Heart right ventricle (tissue), 16 donors: ENCODE measurements at regions not wholly inside any gene's neighbourhood (a gene's known extent, or its start where the extent isn't known, plus 50 kb on each side); places are given as distances from the start of the nearest gene placed in this dataset.
A peak's percentile ranks its signal among the peaks of the same experiment; 100 is the strongest.

ENCODE experiments used
- ATAC-seq, 8 donors: fragments of 200-7000 bp; cut with Tn5 transposase; one replicate each; pipeline ENCODE4 v1.9.1; 2020; ENCODE audit warnings: mild to moderate bottlenecking in 8 of 8, moderate library complexity in 8 of 8, moderate number of reproducible peaks in 1 of 8
- DNase-seq, 2 donors: peaks; one replicate each; pipeline ENCODE4 v3.0.0-alpha.2; 2020
- H3K27ac ChIP-seq, 10 donors: fragments of 200-600 bp; sonication (generic) in 2 of 10; one replicate each; pipeline versions ENCODE4 v1.5.0 to v1.8.0; 2020 to 2022; ENCODE audit warnings: mild to moderate bottlenecking in 3 of 10
- H3K27me3 ChIP-seq, 7 donors: fragments of 200-600 bp; one replicate each; pipeline ENCODE4 v1.8.0; 2021 to 2022; ENCODE audit warnings: mild to moderate bottlenecking in 2 of 7
- H3K36me3 ChIP-seq, 9 donors: fragments of 200-600 bp; sonication (generic) in 1 of 9; one replicate each; pipeline versions ENCODE4 v1.5.0 to v1.8.0; 2020 to 2022; ENCODE audit warnings: mild to moderate bottlenecking in 2 of 9
- H3K4me1 ChIP-seq, 9 donors: fragments of 200-600 bp; sonication (generic) in 1 of 9; one replicate each; pipeline versions ENCODE4 v1.5.0 to v1.8.0; 2020 to 2022; ENCODE audit warnings: mild to moderate bottlenecking in 4 of 9
- H3K4me3 ChIP-seq, 10 donors: fragments of 200-600 bp; sonication (generic) in 2 of 10; one replicate each; pipeline versions ENCODE4 v1.5.0 to v1.8.0; 2020 to 2022; ENCODE audit warnings: mild to moderate bottlenecking in 7 of 10, moderate library complexity in 2 of 10
- H3K9me3 ChIP-seq, 11 donors: fragments of 200-600 bp in 10 of 11; sonication (generic) in 2 of 11; one replicate each; pipeline versions ENCODE4 v1.5.0 to v1.8.0; 2013 to 2022; ENCODE audit warnings: mild to moderate bottlenecking in 2 of 11, control low read depth in 1 of 11, moderate library complexity in 1 of 11
- WGBS, 2 donors: extraction: QIAGEN DNeasy Blood & Tissue Kit; methylation state at CpG; one replicate each; pipeline ENCODE4 v1.1.7; 2013; ENCODE audit warnings: inconsistent platforms in 1 of 2; 5-methylcytosine and 5-hydroxymethylcytosine counted together
- intact Hi-C, 10 donors: fragments of 100-400 bp; cut with DNase I; formaldehyde crosslinking; loops; one replicate each; pipeline versions ENCODE4 v1.11.1 to v1.14.2; 2022
- TF ChIP-seq, protein P1 (sequence below), 9 donors: fragments of 200-600 bp; sonication (generic) in 2 of 9; IDR thresholded peaks; one replicate each; pipeline versions ENCODE4 v1.5.0 to v1.8.0; 2021 to 2022; ENCODE audit warnings: antibody characterized with exemption in 9 of 9, mild to moderate bottlenecking in 5 of 9, moderate library complexity in 1 of 9
- donor health status: Arrhythmogenic right ventricular cardiomyopathy.
- donor health status: ischemic (EF 13 %, LVEDD 7.1; RV severe dilation, severe dysfunction).
- donor health status: healthy with polysubstance abuse.
- donor health status: DM: no; HTN: yes; CAD: no.
- donor health status: DM: no; HTN: no; CAD: no.
- donor health status: ischemic (EF 25% LVEDD 6.9; RV normal size, moderate dysfunction).
- donor health status: ischemic (EF 25% LVEDD 5.7; RV mildly dilated, moderate dysfunction).
- donor health status: healthy.
- donor health status: DM: yes; HTN: yes; CAD: no.
- donor health status: Ischemic cardiomyopathy.
- donor health status: ischemic (EF 35%, LVEDD 5.7; RV mildly dilated, moderate dysfunction).
- donor health status: nonischemic (EF 11% LVEDD 7.7; RV severe dilation, severe dysfunction).
- donor health status: DM: yes; HTN: yes; CAD: no.
- donor health status: PGD.
- donor health status: ischemic (EF 29% LVEDD 5.4; RV normal size, mild dysfunction).
- donor health status: nonischemic (EF 23%, LVEDD 6.1; RV moderate dilation, normal function).

DNA sequence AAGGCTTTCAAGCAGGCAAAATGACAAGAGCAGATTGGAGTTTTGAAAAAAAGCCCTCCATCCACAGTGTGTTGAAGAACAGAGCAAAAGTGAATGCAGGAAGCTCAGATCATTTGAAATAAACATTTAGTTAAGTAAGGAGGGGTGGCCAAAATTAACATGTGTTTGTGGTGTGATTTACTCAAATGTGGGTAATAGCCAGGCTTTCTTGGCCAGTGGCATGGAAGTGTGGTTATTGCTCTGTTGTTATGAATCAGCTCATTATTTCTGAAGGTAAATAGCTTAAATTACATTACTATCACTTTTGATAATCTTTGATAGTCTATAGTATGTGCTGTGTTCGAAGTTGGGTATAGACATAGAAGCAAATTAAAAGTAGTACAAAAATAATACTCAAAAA is 485.9 kb downstream of the LMO4 start:
- 83 to 85% methylated on average over 1 of the region's 1 CpG for WGBS, 2 donors
- Histone ChIP-seq H3K4me3 (no peak overlapping the region), H3K9me3 (no peaks in the 10 kb centered on the region), H3K27me3 (no peaks in the 10 kb centered on the region), H3K27ac (no peak overlapping the region), H3K36me3 (no peaks in the 10 kb centered on the region), H3K4me1 (peaks cover 0 to 3% (median 0%) of the 10 kb centered on the region in 9 donors)
- intact Hi-C loops = loop anchor here in 1 of 10 donors (10.0 kb wide), 1 partner anchor 480 kb away; no protein-coding TSS in a partner anchor
- DNase-seq (no peak), ATAC-seq (no peak)
- TF ChIP-seq, protein P1, sequence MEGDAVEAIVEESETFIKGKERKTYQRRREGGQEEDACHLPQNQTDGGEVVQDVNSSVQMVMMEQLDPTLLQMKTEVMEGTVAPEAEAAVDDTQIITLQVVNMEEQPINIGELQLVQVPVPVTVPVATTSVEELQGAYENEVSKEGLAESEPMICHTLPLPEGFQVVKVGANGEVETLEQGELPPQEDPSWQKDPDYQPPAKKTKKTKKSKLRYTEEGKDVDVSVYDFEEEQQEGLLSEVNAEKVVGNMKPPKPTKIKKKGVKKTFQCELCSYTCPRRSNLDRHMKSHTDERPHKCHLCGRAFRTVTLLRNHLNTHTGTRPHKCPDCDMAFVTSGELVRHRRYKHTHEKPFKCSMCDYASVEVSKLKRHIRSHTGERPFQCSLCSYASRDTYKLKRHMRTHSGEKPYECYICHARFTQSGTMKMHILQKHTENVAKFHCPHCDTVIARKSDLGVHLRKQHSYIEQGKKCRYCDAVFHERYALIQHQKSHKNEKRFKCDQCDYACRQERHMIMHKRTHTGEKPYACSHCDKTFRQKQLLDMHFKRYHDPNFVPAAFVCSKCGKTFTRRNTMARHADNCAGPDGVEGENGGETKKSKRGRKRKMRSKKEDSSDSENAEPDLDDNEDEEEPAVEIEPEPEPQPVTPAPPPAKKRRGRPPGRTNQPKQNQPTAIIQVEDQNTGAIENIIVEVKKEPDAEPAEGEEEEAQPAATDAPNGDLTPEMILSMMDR (IDR thresholded peaks at IDR 0.05) = no peak

DNA sequence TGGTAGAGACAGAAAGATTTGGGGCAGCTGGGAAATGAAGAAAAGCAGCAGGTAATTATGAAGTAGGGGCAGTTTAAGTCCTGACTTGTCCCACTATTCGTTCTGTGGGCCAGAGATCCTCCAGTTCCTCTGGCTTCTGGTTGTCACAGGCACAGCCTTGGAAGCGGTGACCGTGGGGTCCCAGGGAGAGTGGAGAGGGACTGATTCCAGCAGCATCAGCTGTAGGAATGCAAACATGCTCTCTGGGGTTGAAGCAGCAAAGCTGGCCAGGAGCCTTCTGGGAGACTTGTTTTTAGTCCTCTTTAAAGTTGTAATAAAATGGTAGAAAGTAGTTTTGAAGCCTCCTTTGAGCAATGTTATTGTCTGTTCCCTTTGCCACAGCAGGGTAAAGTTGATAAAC is 488.0 kb downstream of the LMO4 start:
- peak in 2 of 8 donors; percentile 51 to 61 for ATAC-seq
- 43 to 53% methylated on average over 3 of the region's 3 CpGs for WGBS, 2 donors
- Histone ChIP-seq H3K27ac (no peak overlapping the region), H3K9me3 (no peaks in the 10 kb centered on the region), H3K36me3 (no peaks in the 10 kb centered on the region), H3K27me3 (no peaks in the 10 kb centered on the region), H3K4me3 (no peak overlapping the region), H3K4me1 (peaks cover 0 to 3% (median 0%) of the 10 kb centered on the region in 9 donors)
- intact Hi-C loops = loop anchor here in 1 of 10 donors (10.0 kb wide), 1 partner anchor 482 kb away; no protein-coding TSS in a partner anchor
- peak in 1 of 2 donors; percentile 14 for DNase-seq
- TF ChIP-seq, protein P1 (IDR thresholded peaks at IDR 0.05) = no peak

DNA sequence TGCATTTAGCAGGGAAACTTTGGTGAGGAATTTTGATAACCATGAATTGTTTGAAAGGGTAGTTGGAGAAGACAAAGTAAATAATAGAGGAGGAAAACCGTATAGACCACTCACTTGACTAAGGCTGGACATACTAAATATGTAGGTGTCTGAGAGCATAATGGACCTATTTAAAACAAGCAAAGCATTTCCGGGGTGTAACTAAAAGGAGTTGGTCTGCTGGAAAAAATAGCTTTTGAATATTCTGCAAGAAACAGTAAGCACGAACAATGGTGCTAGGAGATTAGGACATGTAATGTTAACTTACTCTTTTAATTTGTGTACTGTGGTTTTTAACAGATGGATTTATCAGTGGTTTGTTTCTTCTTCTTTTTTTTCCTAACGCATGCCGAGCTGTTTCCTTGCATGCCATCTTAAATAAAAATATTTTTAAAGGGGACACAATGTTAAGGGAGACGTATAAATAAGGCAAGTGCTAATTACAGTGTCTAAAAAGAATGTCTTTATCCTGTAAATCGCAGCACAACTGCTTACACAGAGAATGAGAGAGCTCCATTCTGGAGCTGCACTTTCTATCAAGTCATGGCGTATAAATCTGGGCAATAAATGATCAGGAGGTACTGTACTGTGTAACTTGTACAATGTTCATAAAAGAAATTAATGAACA is 492.1 kb downstream of the LMO4 start:
- TF ChIP-seq, protein P1 (IDR thresholded peaks at IDR 0.05) = no peak
- no peak overlapping the region for H3K4me3 ChIP-seq
- H3K27ac ChIP-seq = no peak overlapping the region
- H3K27me3 ChIP-seq = no peaks in the 10 kb centered on the region
- no peaks in the 10 kb centered on the region for H3K36me3 ChIP-seq
- no peak for ATAC-seq
- H3K9me3 ChIP-seq = no peaks in the 10 kb centered on the region
- no peaks in the 10 kb centered on the region for H3K4me1 ChIP-seq
- 61 to 70% methylated on average over 8 of the region's 8 CpGs for WGBS, 2 donors
- no peak for DNase-seq
- intact Hi-C loops = loop anchor here in 1 of 10 donors (10.0 kb wide), 1 partner anchor 486 kb away; no protein-coding TSS in a partner anchor

DNA sequence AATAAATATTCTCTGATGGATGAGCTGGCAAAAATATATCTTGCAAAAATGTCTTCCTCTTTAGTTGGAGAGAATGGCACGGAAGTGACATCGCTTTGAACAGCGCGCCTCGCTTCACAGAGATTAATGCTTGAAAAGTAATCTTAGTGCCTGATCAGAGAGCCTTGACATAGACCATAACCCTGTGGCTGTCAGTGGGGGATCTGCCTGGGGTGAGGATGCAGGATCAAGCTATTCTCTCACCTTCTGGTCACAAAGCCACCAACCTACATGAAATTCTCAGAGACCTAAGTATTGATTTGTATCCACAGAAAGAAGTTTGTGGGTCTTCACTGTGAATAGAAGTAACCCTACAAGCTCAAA is 492.6 kb downstream of the LMO4 start:
- TF ChIP-seq, protein P1 (IDR thresholded peaks at IDR 0.05) = no peak
- ATAC-seq (no peak), DNase-seq (no peak)
- no peaks in the 10 kb centered on the region for H3K27me3 ChIP-seq
- intact Hi-C loops = loop anchor here in 1 of 10 donors (10.0 kb wide), 1 partner anchor 487 kb away; no protein-coding TSS in a partner anchor
- H3K27ac ChIP-seq = no peak overlapping the region
- H3K36me3 ChIP-seq = no peaks in the 10 kb centered on the region
- H3K4me1 ChIP-seq = peaks cover 0 to 2% (median 0%) of the 10 kb centered on the region in 9 donors
- no peaks in the 10 kb centered on the region for H3K9me3 ChIP-seq
- WGBS, 2 donors = 89 to 90% methylated on average over 5 of the region's 5 CpGs
- no peak overlapping the region for H3K4me3 ChIP-seq
